Panc1 (cell line): ENCODE measurements at regions not wholly inside any gene's neighbourhood (a gene's known extent, or its start where the extent isn't known, plus 50 kb on each side); places are given as distances from the start of the nearest gene placed in this dataset.

ENCODE experiments used
- CTCF ChIP-seq: fragments of 450-650 bp; IDR thresholded peaks from 2 replicates; pipeline ENCODE4 v1.5.1; 2017; ENCODE audit warnings: mild to moderate bottlenecking
- POLR2AphosphoS5 ChIP-seq: IDR thresholded peaks from 2 replicates; pipeline ENCODE4 v1.6.1; 2012; ENCODE audit warnings: mild to moderate bottlenecking, low read depth, low read length, moderate library complexity
- REST ChIP-seq, 2 experiments: IDR thresholded peaks; 2 replicates each; pipeline ENCODE4 v1.6.1; 2011 to 2012; ENCODE audit warnings: low read depth in 2 of 2, control low read depth in 1 of 2, low read length in 1 of 2, mild to moderate bottlenecking in 1 of 2, moderate library complexity in 1 of 2; ENCODE audit not compliant: insufficient read depth in 1 of 2
- SIN3A ChIP-seq: IDR thresholded peaks from 2 replicates; pipeline ENCODE4 v1.6.1; 2012; ENCODE audit warnings: low read depth, mild to moderate bottlenecking, low read length, moderate library complexity, borderline replicate concordance; ENCODE audit not compliant: insufficient read depth

- TF ChIP-seq CTCF (no peak), SIN3A (no peak), REST (IDR thresholded peaks at IDR 0.05; ENCODE audit: insufficient read depth in 1 of 2, low read depth in 2 of 2, low read length in 1 of 2) (no peak), POLR2AphosphoS5 (no peak)
Measured at GRCh38 chr6:85887461-85887860, 244.8 kb upstream of the SYNCRIP start.
